Astrocyte (in vitro differentiated cells and primary cell): ENCODE measurements at regions not wholly inside any gene's neighbourhood (a gene's known extent, or its start where the extent isn't known, plus 50 kb on each side); places are given as distances from the start of the nearest gene placed in this dataset.
A peak's percentile ranks its signal among the peaks of the same experiment; 100 is the strongest.

ENCODE experiments used
- DNase-seq: peaks from one replicate; pipeline ENCODE4 v3.0.0-alpha.2; 2010; ENCODE audit warnings: low read depth
- FAIRE-seq: peaks from 2 replicates; lab custom pipeline; 2011; peaks lifted over from hg19 to GRCh38; lab: Jason Lieb, UNC
- H2AFZ ChIP-seq: 2 replicates; pipeline ENCODE4 v1.6.0; 2012; ENCODE audit warnings: low read depth, low read length, inconsistent platforms
- H3K27ac ChIP-seq: 2 replicates; pipeline ENCODE4 v1.5.1; 2011; ENCODE audit warnings: low read depth, low read length, inconsistent platforms
- H3K27me3 ChIP-seq: 2 replicates; pipeline ENCODE4 v1.6.0; 2011; ENCODE audit warnings: low read length, inconsistent platforms; ENCODE audit not compliant: insufficient read depth
- H3K36me3 ChIP-seq: 2 replicates; pipeline ENCODE4 v1.5.1; 2011; ENCODE audit warnings: low read length, inconsistent platforms; ENCODE audit not compliant: insufficient read depth
- H3K4me1 ChIP-seq: 2 replicates; pipeline ENCODE4 v1.5.1; 2011; ENCODE audit warnings: low read length, inconsistent platforms; ENCODE audit not compliant: insufficient read depth
- H3K4me2 ChIP-seq: 2 replicates; pipeline ENCODE4 v1.6.0; 2012; ENCODE audit warnings: low read length, inconsistent platforms
- H3K4me3 ChIP-seq: 2 replicates; pipeline ENCODE4 v1.5.1; 2011; ENCODE audit warnings: low read depth, mild to moderate bottlenecking, low read length, inconsistent platforms; ENCODE audit not compliant: insufficient read depth
- H3K79me2 ChIP-seq: 2 replicates; pipeline ENCODE4 v1.6.0; 2012; ENCODE audit warnings: mild to moderate bottlenecking, low read length, inconsistent platforms; ENCODE audit not compliant: insufficient read depth
- H3K9ac ChIP-seq: 2 replicates; pipeline ENCODE4 v1.6.0; 2012; ENCODE audit warnings: mild to moderate bottlenecking, low read length, inconsistent platforms
- H3K9me3 ChIP-seq: 2 replicates; pipeline ENCODE4 v1.5.1; 2012; ENCODE audit warnings: low read depth, mild to moderate bottlenecking, low read length, inconsistent platforms; ENCODE audit not compliant: insufficient read depth
- H4K20me1 ChIP-seq: 2 replicates; pipeline ENCODE4 v1.6.0; 2012; ENCODE audit warnings: low read length, inconsistent platforms; ENCODE audit not compliant: insufficient read depth
- H3K27ac Mint-ChIP-seq: one replicate; pipeline ENCODE4 v1.8.0; 2021; ENCODE audit warnings: mild to moderate bottlenecking, mixed read lengths; ENCODE audit not compliant: unreplicated experiment
- H3K27me3 Mint-ChIP-seq: one replicate; pipeline ENCODE4 v1.8.0; 2021; ENCODE audit warnings: low read depth, mixed read lengths; ENCODE audit not compliant: unreplicated experiment
- H3K36me3 Mint-ChIP-seq: one replicate; pipeline ENCODE4 v1.8.0; 2021; ENCODE audit warnings: low read depth, mixed read lengths; ENCODE audit not compliant: unreplicated experiment
- H3K4me1 Mint-ChIP-seq: one replicate; pipeline ENCODE4 v1.8.0; 2021; ENCODE audit warnings: low read depth, mixed read lengths; ENCODE audit not compliant: unreplicated experiment
- H3K4me3 Mint-ChIP-seq: one replicate; pipeline ENCODE4 v1.8.0; 2021; ENCODE audit warnings: mild to moderate bottlenecking, moderate library complexity, mixed read lengths; ENCODE audit not compliant: unreplicated experiment
- H3K9me3 Mint-ChIP-seq: one replicate; pipeline ENCODE4 v1.8.0; 2021; ENCODE audit warnings: mild to moderate bottlenecking, mixed read lengths; ENCODE audit not compliant: unreplicated experiment
- CTCF ChIP-seq: IDR thresholded peaks from 2 replicates; pipeline ENCODE4 v1.5.1; 2011; ENCODE audit warnings: low read depth, mild to moderate bottlenecking, inconsistent platforms, low read length, moderate library complexity; ENCODE audit not compliant: insufficient read depth
- EZH2 ChIP-seq: IDR thresholded peaks from 2 replicates; pipeline ENCODE4 v1.6.1; 2012; ENCODE audit warnings: mild to moderate bottlenecking, low read length, inconsistent platforms; ENCODE audit not compliant: insufficient read depth

DNA sequence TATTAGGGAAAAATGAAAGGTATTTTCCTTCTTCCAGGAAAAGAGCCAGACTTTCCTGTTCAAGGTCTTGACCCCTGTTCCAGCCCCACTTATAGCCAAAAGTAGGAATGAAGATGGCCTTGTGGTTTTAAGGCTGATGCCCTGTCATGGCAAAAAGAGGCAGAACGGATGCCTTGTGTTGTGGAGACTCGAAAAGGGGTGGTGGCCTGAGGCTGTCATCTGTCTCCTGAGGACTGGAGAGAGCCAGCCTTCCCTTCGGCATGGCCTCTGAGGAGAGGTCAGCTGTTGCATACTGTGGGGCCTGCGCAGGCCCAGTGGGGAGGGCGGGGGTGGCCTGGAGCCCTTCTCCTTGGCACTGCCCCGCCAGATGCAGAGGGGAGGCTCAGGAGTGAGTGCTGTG, 166.0 kb upstream of the EEPD1 start:
- Mint-ChIP-seq H3K27me3 (no peaks in the 10 kb centered on the region), H3K9me3 (no peaks in the 10 kb centered on the region), H3K36me3 (peaks cover 3% of the 10 kb centered on the region), H3K27ac (no peak overlapping the region), H3K4me3 (no peak overlapping the region), H3K4me1 (peaks cover 6% of the 10 kb centered on the region)
- H3K27ac ChIP-seq: no peak overlapping the region
- H3K4me2 ChIP-seq: no peak overlapping the region
- no peaks in the 10 kb centered on the region for H3K79me2 ChIP-seq
- no peaks in the 10 kb centered on the region for H3K9me3 ChIP-seq
- H2AFZ ChIP-seq: no peak overlapping the region
- DNase-seq (no peak), FAIRE-seq (no peak)
- no peak overlapping the region for H3K9ac ChIP-seq
- no peak overlapping the region for H3K4me3 ChIP-seq
- no peaks in the 10 kb centered on the region for H3K36me3 ChIP-seq
- H3K27me3 ChIP-seq: no peaks in the 10 kb centered on the region
- no peaks in the 10 kb centered on the region for H4K20me1 ChIP-seq
- TF ChIP-seq CTCF: no peak
- no peak for TF ChIP-seq EZH2
- H3K4me1 ChIP-seq: no peaks in the 10 kb centered on the region

- H3K9me3 ChIP-seq: no peaks in the 10 kb centered on the region
- no peaks in the 10 kb centered on the region for H3K36me3 ChIP-seq
- H2AFZ ChIP-seq: peak overlapping the region; percentile 11
- TF ChIP-seq EZH2 (no peak), CTCF (no peak)
- FAIRE-seq (no peak), DNase-seq (no peak)
- H4K20me1 ChIP-seq: no peaks in the 10 kb centered on the region
- H3K36me3 Mint-ChIP-seq: peaks cover 3% of the 10 kb centered on the region
- H3K4me2 ChIP-seq: no peak overlapping the region
- H3K4me3 ChIP-seq: no peak overlapping the region
- no peaks in the 10 kb centered on the region for H3K79me2 ChIP-seq
- peaks cover 5% of the 10 kb centered on the region for H3K4me1 Mint-ChIP-seq
- no peak overlapping the region for H3K27ac ChIP-seq
- H3K9ac ChIP-seq: no peak overlapping the region
- H3K27me3 ChIP-seq: no peaks in the 10 kb centered on the region
- H3K4me1 ChIP-seq: no peaks in the 10 kb centered on the region
- H3K27ac Mint-ChIP-seq: no peak overlapping the region
- no peaks in the 10 kb centered on the region for H3K27me3 Mint-ChIP-seq
- no peaks in the 10 kb centered on the region for H3K9me3 Mint-ChIP-seq
- H3K4me3 Mint-ChIP-seq: no peak overlapping the region
Measured at GRCh38 chr7:35988105-35988504, 164.9 kb upstream of the EEPD1 start.

- Mint-ChIP-seq H3K27ac (no peak overlapping the region), H3K4me1 (peaks cover 4% of the 10 kb centered on the region), H3K27me3 (no peaks in the 10 kb centered on the region), H3K36me3 (peaks cover 3% of the 10 kb centered on the region), H3K9me3 (no peaks in the 10 kb centered on the region), H3K4me3 (no peak overlapping the region)
- Histone ChIP-seq H3K79me2 (no peaks in the 10 kb centered on the region), H3K9me3 (no peaks in the 10 kb centered on the region), H3K36me3 (no peaks in the 10 kb centered on the region), H3K4me1 (no peaks in the 10 kb centered on the region), H2AFZ (no peak overlapping the region), H3K4me3 (no peak overlapping the region), H3K27me3 (no peaks in the 10 kb centered on the region), H3K4me2 (no peak overlapping the region), H4K20me1 (no peaks in the 10 kb centered on the region), H3K9ac (no peak overlapping the region), H3K27ac (no peak overlapping the region)
- DNase-seq: no peak
- FAIRE-seq: no peak
- TF ChIP-seq CTCF: no peak
- no peak for TF ChIP-seq EZH2
Measured at GRCh38 chr7:35988818-35989217, 164.2 kb upstream of the EEPD1 start.
